Mesendoderm (in vitro differentiated cells): ENCODE measurements at regions not wholly inside any gene's neighbourhood (a gene's known extent, or its start where the extent isn't known, plus 50 kb on each side); places are given as distances from the start of the nearest gene placed in this dataset.

Source experiments
- DNase-seq: peaks from one replicate; pipeline ENCODE4 v3.0.0; 2013
- H2AK5ac ChIP-seq: 2 replicates; pipeline ENCODE4 v1.6.1; 2013; ENCODE audit warnings: low read length, inconsistent platforms
- H2BK120ac ChIP-seq: 2 replicates; pipeline ENCODE4 v1.6.1; 2013; ENCODE audit warnings: low read depth, mild to moderate bottlenecking, low read length, moderate library complexity, mixed read lengths
- H2BK15ac ChIP-seq: replicated peaks from 2 replicates; pipeline ENCODE4 v1.6.1; 2013; ENCODE audit warnings: low read depth, mild to moderate bottlenecking, moderate library complexity
- H2BK5ac ChIP-seq: 2 replicates; pipeline ENCODE4 v1.6.1; 2013; ENCODE audit warnings: low read length, inconsistent platforms
- H3K18ac ChIP-seq: 2 replicates; pipeline ENCODE4 v1.6.1; 2013; ENCODE audit warnings: mild to moderate bottlenecking, low read length, mixed read lengths
- H3K23ac ChIP-seq: one replicate; pipeline ENCODE4 v1.6.1; 2013; ENCODE audit warnings: low read length
- H3K27ac ChIP-seq: 2 replicates; pipeline ENCODE4 v1.5.1; 2013; ENCODE audit warnings: low read depth, mild to moderate bottlenecking, inconsistent platforms, low read length, moderate library complexity
- H3K27me3 ChIP-seq: 2 replicates; pipeline ENCODE4 v1.6.1; 2013; ENCODE audit warnings: low read length, control low read depth, mild to moderate bottlenecking, inconsistent platforms; ENCODE audit not compliant: insufficient read depth, poor library complexity
- H3K36me3 ChIP-seq: 2 replicates; pipeline ENCODE4 v1.6.1; 2013; ENCODE audit warnings: low read length, inconsistent platforms; ENCODE audit not compliant: control insufficient read depth, insufficient read depth
- H3K4ac ChIP-seq: one replicate; pipeline ENCODE4 v1.6.1; 2013; ENCODE audit warnings: low read depth, mild to moderate bottlenecking, low read length, moderate library complexity
- H3K4me1 ChIP-seq: 2 replicates; pipeline ENCODE4 v1.6.1; 2013; ENCODE audit warnings: low read depth, low read length, inconsistent platforms; ENCODE audit not compliant: control insufficient read depth
- H3K4me2 ChIP-seq: 2 replicates; pipeline ENCODE4 v1.6.1; 2013; ENCODE audit warnings: low read length
- H3K4me3 ChIP-seq: 2 replicates; pipeline ENCODE4 v1.5.1; 2013; ENCODE audit warnings: mild to moderate bottlenecking, low read length
- H3K56ac ChIP-seq: one replicate; pipeline ENCODE4 v1.6.1; 2013; ENCODE audit warnings: low read length
- H3K79me1 ChIP-seq: 2 replicates; pipeline ENCODE4 v1.6.1; 2013; ENCODE audit warnings: low read length, inconsistent platforms
- H3K79me2 ChIP-seq: 2 replicates; pipeline ENCODE4 v1.6.1; 2013; ENCODE audit warnings: mild to moderate bottlenecking, low read length; ENCODE audit not compliant: control insufficient read depth, insufficient read depth
- H3K9ac ChIP-seq: 2 replicates; pipeline ENCODE4 v1.6.1; 2013; ENCODE audit warnings: low read length, inconsistent platforms
- H4K5ac ChIP-seq: one replicate; pipeline ENCODE4 v1.6.1; 2013; ENCODE audit warnings: low read length
- H4K8ac ChIP-seq: one replicate; pipeline ENCODE4 v1.6.1; 2013; ENCODE audit warnings: low read depth, mild to moderate bottlenecking, control low read depth, low read length, moderate library complexity
- WGBS: extraction: QIAGEN DNeasy Blood & Tissue Kit; methylation state at CpG from one replicate; pipeline ENCODE4 v1.1.7; 2013; ENCODE audit warnings: low lambda C conversion rate, missing lambda C conversion rate; ENCODE audit not compliant: insufficient coverage; ENCODE audit errors: extremely low coverage; 5-methylcytosine and 5-hydroxymethylcytosine counted together

- no peaks in the 10 kb centered on the region for H3K4me1 ChIP-seq
- H3K9ac ChIP-seq: no peak overlapping the region
- H3K18ac ChIP-seq: no peak overlapping the region
- H4K5ac ChIP-seq: no peak overlapping the region
- no peaks in the 10 kb centered on the region for H3K79me2 ChIP-seq
- no peak overlapping the region for H2BK15ac ChIP-seq
- H2BK120ac ChIP-seq: no peak overlapping the region
- no peaks in the 10 kb centered on the region for H3K27me3 ChIP-seq
- H2BK5ac ChIP-seq: no peak overlapping the region
- WGBS: no CpG with 5 or more reads among the region's 5 CpGs
- H3K23ac ChIP-seq: no peak overlapping the region
- no peak overlapping the region for H2AK5ac ChIP-seq
- H3K36me3 ChIP-seq: no peaks in the 10 kb centered on the region
- H3K79me1 ChIP-seq: no peaks in the 10 kb centered on the region
- no peak overlapping the region for H3K56ac ChIP-seq
- DNase-seq: no peak
- H3K4ac ChIP-seq: no peak overlapping the region
- no peak overlapping the region for H4K8ac ChIP-seq
- H3K27ac ChIP-seq: no peak overlapping the region
- no peak overlapping the region for H3K4me2 ChIP-seq
- H3K4me3 ChIP-seq: no peak overlapping the region
Observed at GRCh38 chr5:52502460-52502999, 285.2 kb upstream of the ITGA1 start.

GRCh38 chr5:52504584-52505240, 283.0 kb upstream of the ITGA1 start:
- no peak for DNase-seq
- no peak overlapping the region for H3K4me2 ChIP-seq
- WGBS: no CpG with 5 or more reads among the region's 6 CpGs

DNA sequence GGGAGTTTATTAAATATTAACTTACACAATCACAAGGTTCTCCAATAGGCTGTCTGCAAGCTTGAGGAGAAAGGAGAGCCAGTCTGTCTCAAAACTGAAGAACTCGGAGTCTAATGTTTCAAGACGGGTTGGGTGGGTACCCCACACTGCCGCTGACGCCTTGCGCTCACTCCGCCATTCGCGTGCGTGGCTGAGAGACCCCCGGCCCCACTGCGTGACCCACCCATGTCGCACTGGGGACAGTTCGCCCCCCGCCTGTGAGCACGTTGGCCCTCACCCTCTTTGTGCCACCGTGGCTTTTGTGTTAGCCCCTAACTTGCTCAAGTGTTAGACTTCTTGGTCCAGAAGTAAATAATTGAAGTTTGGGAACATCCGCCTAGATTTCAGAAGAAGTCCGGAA, 270.0 kb upstream of the ITGA1 start:
- no peak overlapping the region for H3K4me2 ChIP-seq
- WGBS: no CpG with 5 or more reads among the region's 18 CpGs
- H3K56ac ChIP-seq: no peak overlapping the region
- no peak overlapping the region for H3K23ac ChIP-seq
- H4K8ac ChIP-seq: no peak overlapping the region
- H2BK120ac ChIP-seq: no peak overlapping the region
- H2BK5ac ChIP-seq: no peak overlapping the region
- H3K9ac ChIP-seq: no peak overlapping the region
- no peak overlapping the region for H2BK15ac ChIP-seq
- H3K18ac ChIP-seq: no peak overlapping the region
- H3K4ac ChIP-seq: no peak overlapping the region
- H3K27me3 ChIP-seq: no peaks in the 10 kb centered on the region
- H3K79me2 ChIP-seq: no peaks in the 10 kb centered on the region
- no peaks in the 10 kb centered on the region for H3K79me1 ChIP-seq
- H3K36me3 ChIP-seq: no peaks in the 10 kb centered on the region
- no peak overlapping the region for H2AK5ac ChIP-seq
- H4K5ac ChIP-seq: no peak overlapping the region
- no peak overlapping the region for H3K4me3 ChIP-seq
- H3K27ac ChIP-seq: no peak overlapping the region
- no peaks in the 10 kb centered on the region for H3K4me1 ChIP-seq
- no peak for DNase-seq

More at GRCh38 chr5:52504584-52505240, 283.0 kb upstream of the ITGA1 start:
- Histone ChIP-seq H4K5ac (no peak overlapping the region), H3K27me3 (no peaks in the 10 kb centered on the region), H3K4me1 (no peaks in the 10 kb centered on the region), H3K4me3 (no peak overlapping the region), H3K56ac (no peak overlapping the region), H3K27ac (no peak overlapping the region), H3K79me1 (no peaks in the 10 kb centered on the region), H2BK15ac (no peak overlapping the region), H3K18ac (no peak overlapping the region), H3K79me2 (no peaks in the 10 kb centered on the region), H2BK5ac (no peak overlapping the region), H3K23ac (no peak overlapping the region), H3K4ac (no peak overlapping the region), H2AK5ac (no peak overlapping the region), H3K9ac (no peak overlapping the region), H2BK120ac (no peak overlapping the region), H3K36me3 (no peaks in the 10 kb centered on the region), H4K8ac (no peak overlapping the region)

DNA sequence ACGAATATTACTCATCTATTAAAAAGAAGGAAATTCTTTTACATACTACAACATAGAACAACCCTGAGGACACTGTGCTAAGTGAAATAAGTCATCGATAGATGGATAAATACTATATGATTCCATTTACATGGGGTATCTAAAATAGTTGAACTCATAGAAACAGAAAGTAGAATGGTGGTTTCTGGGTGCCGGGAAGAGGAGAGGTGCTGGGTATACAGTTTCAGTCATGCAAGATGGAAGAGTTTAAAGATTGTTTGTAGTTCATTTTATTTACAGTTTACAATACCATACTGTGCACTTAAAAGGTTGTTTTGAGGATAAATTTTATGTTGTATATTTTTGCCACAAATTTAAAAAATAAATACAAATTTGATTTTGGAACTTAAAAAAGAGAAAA, 267.5 kb upstream of the ITGA1 start:
- Histone ChIP-seq H3K36me3 (no peaks in the 10 kb centered on the region), H4K8ac (no peak overlapping the region), H3K27ac (no peak overlapping the region), H3K4me3 (no peak overlapping the region), H3K56ac (no peak overlapping the region), H3K79me2 (no peaks in the 10 kb centered on the region), H3K18ac (no peak overlapping the region), H2AK5ac (no peak overlapping the region), H3K79me1 (no peaks in the 10 kb centered on the region), H2BK120ac (no peak overlapping the region), H2BK15ac (no peak overlapping the region), H3K23ac (no peak overlapping the region), H3K27me3 (no peaks in the 10 kb centered on the region), H3K9ac (no peak overlapping the region), H3K4me1 (no peaks in the 10 kb centered on the region), H2BK5ac (no peak overlapping the region), H4K5ac (no peak overlapping the region), H3K4ac (no peak overlapping the region), H3K4me2 (no peak overlapping the region)
- no CpG with 5 or more reads among the region's 3 CpGs for WGBS
- no peak for DNase-seq

- no peak for DNase-seq
- H3K23ac ChIP-seq: no peak overlapping the region
- H3K79me1 ChIP-seq: no peaks in the 10 kb centered on the region
- H3K4me1 ChIP-seq: no peaks in the 10 kb centered on the region
- H3K56ac ChIP-seq: no peak overlapping the region
- H3K27me3 ChIP-seq: no peaks in the 10 kb centered on the region
- H3K27ac ChIP-seq: no peak overlapping the region
- H2BK15ac ChIP-seq: no peak overlapping the region
- no peak overlapping the region for H4K5ac ChIP-seq
- H3K36me3 ChIP-seq: no peaks in the 10 kb centered on the region
- WGBS: no CpG with 5 or more reads among the region's 4 CpGs
- no peak overlapping the region for H3K9ac ChIP-seq
- no peak overlapping the region for H3K4me3 ChIP-seq
- no peak overlapping the region for H3K18ac ChIP-seq
- no peak overlapping the region for H2AK5ac ChIP-seq
- H3K79me2 ChIP-seq: no peaks in the 10 kb centered on the region
- H4K8ac ChIP-seq: no peak overlapping the region
- H3K4me2 ChIP-seq: no peak overlapping the region
- no peak overlapping the region for H3K4ac ChIP-seq
- H2BK5ac ChIP-seq: no peak overlapping the region
- no peak overlapping the region for H2BK120ac ChIP-seq
Observed at GRCh38 chr5:52521236-52521635, 266.5 kb upstream of the ITGA1 start.

GRCh38 chr5:52523701-52524100, 264.0 kb upstream of the ITGA1 start:
- WGBS: no CpG with 5 or more reads among the region's 4 CpGs
- Histone ChIP-seq H3K79me2 (no peaks in the 10 kb centered on the region), H3K4me1 (no peaks in the 10 kb centered on the region)

More at GRCh38 chr5:52523701-52524100, 264.0 kb upstream of the ITGA1 start:
- no peak overlapping the region for H3K4ac ChIP-seq
- H2BK15ac ChIP-seq: no peak overlapping the region
- no peak for DNase-seq
- no peak overlapping the region for H3K27ac ChIP-seq
- H3K23ac ChIP-seq: no peak overlapping the region
- H2AK5ac ChIP-seq: no peak overlapping the region
- no peak overlapping the region for H3K4me3 ChIP-seq
- no peak overlapping the region for H3K56ac ChIP-seq
- no peak overlapping the region for H3K18ac ChIP-seq
- H2BK5ac ChIP-seq: no peak overlapping the region
- H2BK120ac ChIP-seq: no peak overlapping the region
- no peak overlapping the region for H4K5ac ChIP-seq
- no peak overlapping the region for H3K9ac ChIP-seq
- H3K4me2 ChIP-seq: no peak overlapping the region
- no peaks in the 10 kb centered on the region for H3K79me1 ChIP-seq
- H4K8ac ChIP-seq: no peak overlapping the region
- no peaks in the 10 kb centered on the region for H3K27me3 ChIP-seq
- no peaks in the 10 kb centered on the region for H3K36me3 ChIP-seq
